Left forelimb (tissue), 1 donor: ENCODE measurements at regions not wholly inside any gene's neighbourhood (a gene's known extent, or its start where the extent isn't known, plus 50 kb on each side); places are given as distances from the start of the nearest gene placed in this dataset.
A peak's percentile ranks its signal among the peaks of the same experiment; 100 is the strongest.
"Not testable (repeated sequence)": the region's sequence is repeated elsewhere in the genome, so short reads cannot be mapped to it uniquely, and the experiment has no call there.

Source experiments
- DNase-seq: peaks from one replicate; pipeline ENCODE4 v3.0.0-alpha.2; 2018; ENCODE audit warnings: low spot score

- peak; percentile 79 for DNase-seq
Measured at GRCh38 chrY:10627116-10627515, 1099.4 kb downstream of the TSPY10 start.

GRCh38 chrY:10648813-10649212, 1121.1 kb downstream of the TSPY10 start:
- DNase-seq = not testable (repeated sequence)

GRCh38 chrY:10657120-10657519, 1129.4 kb downstream of the TSPY10 start:
- not testable (repeated sequence) for DNase-seq

- DNase-seq = no peak
Measured at GRCh38 chrY:10666785-10667184, 1139.1 kb downstream of the TSPY10 start.

GRCh38 chrY:10686414-10686813, 1158.7 kb downstream of the TSPY10 start:
- no peak for DNase-seq
